GM19468 (cell line): ENCODE measurements at regions not wholly inside any gene's neighbourhood (a gene's known extent, or its start where the extent isn't known, plus 50 kb on each side); places are given as distances from the start of the nearest gene placed in this dataset.
"Not testable (repeated sequence)": the region's sequence is repeated elsewhere in the genome, so short reads cannot be mapped to it uniquely, and the experiment has no call there.

Source experiments
- ATAC-seq: cut with Tn5 transposase; IDR thresholded peaks from one replicate; pipeline ENCODE4 v1.9.1; 2021; ENCODE audit warnings: mild to moderate bottlenecking, moderate library complexity, moderate number of reproducible peaks; ENCODE audit not compliant: unreplicated experiment; ENCODE audit errors: extremely low read depth

- no peak for ATAC-seq
Observed at GRCh38 chr14:22280497-22281316, 308.3 kb downstream of the DAD1 start.

- ATAC-seq, result no peak
Observed at GRCh38 chr14:22276913-22277816, 311.9 kb downstream of the DAD1 start.

- ATAC-seq, result no peak
Observed at GRCh38 chr14:22271838-22272799, 316.9 kb downstream of the DAD1 start.

GRCh38 chr14:22268875-22269274, 320.1 kb downstream of the DAD1 start:
- ATAC-seq, result no peak

GRCh38 chr14:22266683-22267082, 322.3 kb downstream of the DAD1 start:
- no peak for ATAC-seq

GRCh38 chr14:22266142-22266442, 322.9 kb downstream of the DAD1 start:
- ATAC-seq, result no peak

GRCh38 chr14:22265319-22266141, 323.5 kb downstream of the DAD1 start:
- no peak for ATAC-seq

- ATAC-seq, result no peak
Observed at GRCh38 chr14:22264759-22265158, 324.3 kb downstream of the DAD1 start.

GRCh38 chr14:22263961-22264360, 325.1 kb downstream of the DAD1 start:
- ATAC-seq, result no peak

GRCh38 chr14:22262881-22263280, 326.1 kb downstream of the DAD1 start:
- no peak for ATAC-seq

GRCh38 chr14:22255017-22255950, 333.7 kb downstream of the DAD1 start:
- no peak for ATAC-seq

- ATAC-seq, result no peak
Observed at GRCh38 chr14:22252686-22253085, 336.3 kb downstream of the DAD1 start.

GRCh38 chr14:22251090-22251489, 337.9 kb downstream of the DAD1 start:
- no peak for ATAC-seq

- ATAC-seq, result no peak
Observed at GRCh38 chr14:22249770-22250169, 339.3 kb downstream of the DAD1 start.

GRCh38 chr14:22243971-22244581, 344.9 kb downstream of the DAD1 start:
- no peak for ATAC-seq

- ATAC-seq, result not testable (repeated sequence)
Observed at GRCh38 chr14:22238320-22238719, 350.7 kb downstream of the DAD1 start.

GRCh38 chr14:22233377-22233776, 355.6 kb downstream of the DAD1 start:
- no peak for ATAC-seq

- ATAC-seq, result no peak
Observed at GRCh38 chr14:22232933-22233332, 356.1 kb downstream of the DAD1 start.
